ENCODE measurements at regions not wholly inside any gene's neighbourhood (a gene's known extent, or its start where the extent isn't known, plus 50 kb on each side); places are given as distances from the start of the nearest gene placed in this dataset.
"Not testable (repeated sequence)": the region's sequence is repeated elsewhere in the genome, so short reads cannot be mapped to it uniquely, and the experiment has no call there.

DNA sequence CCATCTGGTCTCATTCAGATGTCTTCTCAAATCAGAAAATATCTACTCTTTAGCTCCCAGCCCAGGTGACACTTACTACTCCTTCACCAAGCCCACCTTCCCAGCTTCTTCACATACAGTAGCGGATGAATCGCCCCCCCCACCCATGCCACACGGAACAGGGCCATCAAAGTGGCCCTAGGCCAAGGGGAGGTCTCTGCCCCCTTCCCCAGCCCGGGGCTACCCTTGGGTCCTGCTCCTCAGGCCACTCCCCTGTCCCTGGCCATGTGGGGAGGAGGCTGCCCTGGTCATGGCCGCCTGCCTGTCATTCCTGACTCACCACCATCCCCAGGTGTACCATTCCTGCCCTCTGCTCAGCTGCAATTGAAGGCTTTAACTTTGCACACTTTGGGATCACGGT is 142.8 kb downstream of the NECTIN1 start:
- no peak for DNase-seq (ENCODE audit: low read depth in 2 of 2)

- no peak for DNase-seq (ENCODE audit: low read depth in 2 of 2)
These were observed 143.8 kb downstream of the NECTIN1 start for GRCh38 chr11:119585043-119585781.

- no peak for DNase-seq (ENCODE audit: low read depth in 2 of 2)
These were observed 144.6 kb downstream of the NECTIN1 start for GRCh38 chr11:119584193-119585042.

DNA sequence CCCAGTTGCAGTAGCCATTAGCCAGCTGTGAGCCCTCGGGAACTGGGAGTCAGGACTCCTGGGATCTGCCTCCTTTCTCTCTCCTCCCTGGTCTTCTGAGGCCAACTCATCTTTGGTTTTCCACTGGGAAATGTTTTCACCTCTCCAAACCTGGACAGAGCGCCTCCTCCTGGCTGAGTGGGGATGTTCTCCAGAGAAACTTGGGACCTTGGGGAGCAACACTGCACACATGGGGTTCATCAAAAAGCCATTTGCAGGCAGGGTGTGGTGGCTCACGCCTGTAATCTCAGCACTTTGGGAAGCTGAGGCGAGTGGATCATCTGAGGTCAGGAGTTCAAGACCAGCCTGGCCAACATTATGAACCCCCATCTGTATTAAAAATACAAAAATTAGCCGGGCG is 145.4 kb downstream of the NECTIN1 start:
- no peak for DNase-seq (ENCODE audit: low read depth in 2 of 2)

DNA sequence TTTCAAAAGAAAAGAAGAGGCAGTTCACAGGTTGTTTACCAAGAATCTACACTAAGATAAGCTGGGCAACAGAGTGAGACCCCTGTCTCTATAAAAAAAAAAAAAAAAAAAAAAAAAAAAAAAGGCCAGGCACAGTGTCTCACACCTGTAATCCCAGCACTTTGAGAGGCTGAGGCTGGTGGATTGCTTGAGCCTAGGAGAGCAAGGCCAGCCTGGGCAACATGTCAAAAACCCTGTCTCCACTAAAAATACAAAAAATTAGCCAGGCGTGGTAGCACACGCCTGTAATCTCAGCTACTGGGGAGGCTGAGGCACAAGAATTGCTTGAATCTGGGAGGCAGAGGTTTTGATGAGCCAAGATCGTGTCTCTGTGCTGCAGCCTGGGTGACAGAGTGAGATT is 147.6 kb downstream of the NECTIN1 start:
- DNase-seq (ENCODE audit: low read depth in 2 of 2), result not testable (repeated sequence)

GRCh38 chr11:119580751-119581150 is 148.2 kb downstream of the NECTIN1 start:
- no peak for DNase-seq (ENCODE audit: low read depth in 2 of 2)

DNA sequence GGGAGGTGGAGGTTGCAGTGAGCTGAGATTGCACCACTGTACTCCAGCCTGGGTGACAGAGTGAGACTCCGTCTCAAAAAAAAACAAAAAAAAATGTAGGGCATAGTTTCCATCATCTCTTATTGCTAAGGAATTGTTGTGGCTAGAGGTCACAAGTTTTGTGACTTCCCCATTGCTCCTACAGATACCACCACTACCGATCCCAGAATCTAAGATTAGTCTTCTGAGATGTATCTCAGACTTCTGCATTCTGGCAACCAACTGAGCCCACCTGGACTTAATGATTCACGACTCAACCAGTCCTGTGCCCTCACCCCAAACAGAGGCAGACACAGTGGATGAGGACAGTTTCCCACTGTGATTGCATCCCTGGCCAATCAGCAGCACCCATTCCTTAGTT is 148.9 kb downstream of the NECTIN1 start:
- DNase-seq (ENCODE audit: low read depth in 2 of 2), result no peak

GRCh38 chr11:119578521-119579191 is 150.3 kb downstream of the NECTIN1 start:
- no peak for DNase-seq (ENCODE audit: low read depth in 2 of 2)

DNA sequence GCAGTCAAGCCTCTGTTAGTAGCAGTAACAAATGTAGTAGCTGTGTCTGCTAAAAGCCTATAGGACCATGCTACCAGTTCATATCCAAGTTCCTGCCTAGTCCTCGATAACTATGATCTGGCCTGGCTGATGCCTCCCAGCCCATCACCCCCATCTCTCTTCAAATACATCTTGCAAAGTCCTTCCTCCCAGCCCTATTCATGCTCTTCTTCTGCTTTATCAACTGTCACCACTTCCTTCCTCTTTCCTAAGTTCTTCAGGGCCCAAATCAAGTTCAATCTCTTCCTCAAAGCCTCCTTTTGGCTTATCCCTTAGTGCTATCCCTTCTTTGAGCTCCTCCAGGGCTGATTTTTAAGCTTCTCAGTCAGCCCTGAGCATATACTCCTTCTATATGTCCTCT is 150.9 kb upstream of the THY1 start:
- no peak for DNase-seq (ENCODE audit: low read depth in 2 of 2)

GRCh38 chr11:119572481-119573424 is 149.8 kb upstream of the THY1 start:
- no peak for DNase-seq (ENCODE audit: low read depth in 2 of 2)

GRCh38 chr11:119571311-119571710 is 148.3 kb upstream of the THY1 start:
- no peak for DNase-seq (ENCODE audit: low read depth in 2 of 2)

DNA sequence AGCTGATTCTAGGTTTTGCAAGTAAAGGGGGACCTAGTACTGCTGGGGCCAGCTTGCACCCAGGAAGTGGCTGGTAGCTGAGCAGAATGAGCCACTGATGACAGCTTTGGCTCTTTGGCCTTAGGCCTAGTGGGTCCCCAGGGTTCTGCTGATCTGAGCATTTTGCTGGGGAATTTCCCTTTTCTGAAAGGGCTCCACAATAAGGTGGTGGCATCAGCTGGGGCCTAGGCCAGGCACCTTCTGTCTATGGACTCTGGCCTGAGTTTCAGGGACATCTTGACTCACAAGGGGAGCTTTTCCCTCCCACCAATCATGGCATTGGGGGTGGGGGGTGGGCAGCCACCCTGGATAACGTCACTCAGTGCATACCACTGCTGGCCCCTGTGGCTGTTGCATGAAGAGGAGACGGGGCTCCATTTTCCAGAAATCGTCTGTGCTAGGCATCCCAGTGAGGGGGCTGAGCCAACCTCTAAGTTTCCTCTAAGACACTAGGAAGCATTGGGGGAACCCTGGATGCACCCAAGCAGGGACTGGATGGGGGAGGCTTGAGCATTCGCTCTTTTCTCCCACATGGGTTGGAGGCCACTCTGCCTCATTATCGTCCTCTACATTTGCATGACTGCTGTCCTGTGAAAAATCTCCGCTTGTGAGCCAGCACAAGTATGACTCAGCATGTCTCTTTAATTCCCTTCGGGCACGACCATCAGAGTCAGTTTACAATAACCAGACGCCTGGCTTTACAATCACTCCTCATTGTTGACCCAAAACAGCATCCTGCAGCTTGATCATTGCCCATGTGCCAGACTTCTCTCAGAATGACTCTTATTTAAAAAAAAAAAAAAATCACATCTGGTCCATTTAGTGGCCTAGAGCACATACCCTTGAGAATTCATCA is 145.0 kb upstream of the THY1 start:
- no peak for DNase-seq (ENCODE audit: low read depth in 2 of 2)

GRCh38 chr11:119566319-119566718 is 143.3 kb upstream of the THY1 start:
- DNase-seq (ENCODE audit: low read depth in 2 of 2), result no peak

- not testable (repeated sequence) for DNase-seq (ENCODE audit: low read depth in 2 of 2)
These were observed 142.7 kb upstream of the THY1 start for GRCh38 chr11:119565693-119566092.

DNA sequence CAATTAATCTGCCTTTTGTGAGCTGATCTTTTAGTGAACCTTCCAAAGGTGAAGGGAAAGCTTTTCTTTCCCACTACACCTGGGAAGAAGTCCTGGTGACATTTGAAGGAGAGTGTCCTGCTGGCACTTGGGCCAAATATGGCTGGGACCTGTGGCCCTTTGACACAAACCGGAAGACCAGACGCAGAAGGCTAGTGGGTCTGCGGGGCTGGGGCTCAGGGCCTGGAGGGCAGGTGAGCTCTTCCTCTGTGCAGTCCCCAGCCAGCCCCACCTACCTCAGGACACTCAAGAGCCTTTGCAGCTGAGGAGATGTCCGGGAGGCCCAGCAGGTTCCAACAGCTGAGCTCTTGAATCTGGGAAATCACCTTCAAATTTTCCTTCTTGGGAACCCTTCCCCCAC is 138.0 kb upstream of the THY1 start:
- DNase-seq (ENCODE audit: low read depth in 2 of 2), result no peak

- DNase-seq (ENCODE audit: low read depth in 2 of 2), result no peak
These were observed 137.3 kb upstream of the THY1 start for GRCh38 chr11:119560291-119560690.

- no peak for DNase-seq (ENCODE audit: low read depth in 2 of 2)
These were observed 129.1 kb upstream of the THY1 start for GRCh38 chr11:119552106-119552485.

GRCh38 chr11:119551420-119552105 is 128.6 kb upstream of the THY1 start:
- no peak for DNase-seq (ENCODE audit: low read depth in 2 of 2)

DNA sequence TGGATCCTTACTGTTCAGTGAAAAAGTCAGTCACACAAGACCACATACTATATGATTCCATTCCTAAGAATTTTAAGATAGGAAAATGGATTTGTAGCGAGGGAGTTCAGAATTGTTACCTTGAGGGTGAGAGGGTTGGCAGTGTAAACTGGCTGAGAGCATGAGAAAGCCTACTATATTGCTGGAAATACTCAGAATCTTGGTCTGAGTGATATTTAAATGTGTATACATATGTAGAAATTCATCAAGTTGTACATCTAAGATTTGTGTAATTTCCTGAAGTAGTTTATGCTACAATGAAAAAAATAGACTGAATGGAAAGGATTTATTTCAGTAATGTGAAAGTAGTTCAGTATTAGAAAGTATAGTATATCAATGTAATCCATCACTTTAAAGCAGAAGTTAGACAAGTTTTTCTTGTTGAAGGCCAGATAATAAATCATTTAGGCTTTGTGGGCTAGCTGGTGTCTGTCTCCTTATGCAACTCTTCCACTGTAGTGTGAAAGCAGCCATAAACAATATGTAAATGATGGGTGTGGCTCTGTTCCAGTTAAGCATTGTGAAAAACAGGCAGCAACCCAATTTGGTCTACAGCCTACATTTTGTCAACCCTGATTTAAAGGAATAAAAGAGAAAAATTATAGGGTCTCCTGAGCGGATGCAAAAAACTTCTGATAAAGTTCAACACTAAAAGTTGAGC is 127.2 kb upstream of the THY1 start:
- DNase-seq (ENCODE audit: low read depth in 2 of 2), result no peak

Data from stimulated activated CD8-positive, alpha-beta memory T cell treated with anti-CD3 and anti-CD28 coated beads, Interleukin-15, amount 100 ng/mL, for 4 hours (primary cell).